ENCODE measurements at regions not wholly inside any gene's neighbourhood (a gene's known extent, or its start where the extent isn't known, plus 50 kb on each side); places are given as distances from the start of the nearest gene placed in this dataset.

DNA sequence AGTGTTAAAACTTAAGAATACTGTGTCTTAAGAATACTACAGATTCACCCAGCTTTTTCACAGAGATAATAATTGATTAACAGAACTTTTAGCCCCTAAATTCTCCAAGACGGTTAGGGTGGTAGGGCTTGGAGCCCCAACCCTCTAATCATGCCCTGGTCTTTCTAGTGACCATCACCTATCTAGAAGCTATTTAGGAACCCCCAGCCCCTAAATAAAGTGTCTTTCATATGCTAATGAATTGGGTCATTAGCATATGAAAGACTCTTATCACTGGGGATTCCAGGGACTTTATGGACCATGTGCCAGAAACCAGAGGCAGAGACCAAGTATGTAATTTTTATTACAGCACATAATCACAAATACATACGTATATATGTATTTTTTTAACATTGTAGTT, 999.7 kb upstream of the RAG2 start:
- DNase-seq (ENCODE audit: low read depth in 1 of 2, low spot score in 1 of 2) (no peak), FAIRE-seq (no peak), ATAC-seq (no peak)
- Histone ChIP-seq H3K9me3 (no peaks in the 10 kb centered on the region), H3K27ac (no peak overlapping the region), H3K4me3 (no peak overlapping the region), H3K4me1 (no peaks in the 10 kb centered on the region), H3K4me2 (no peak overlapping the region)
- ChIA-PET POLR2A (no interaction called here), CTCF (no interaction called here)
- WGBS (ENCODE audit: missing lambda C conversion rate): 11% methylated on average over 2 of the region's 2 CpGs
- no peak for TF ChIP-seq ZC3H11A (IDR thresholded peaks at IDR 0.05)
- no peak for TF ChIP-seq HDAC2 (IDR thresholded peaks at IDR 0.05)
- no peak for TF ChIP-seq RARB (CRISPR knock-in tag; IDR thresholded peaks at IDR 0.05)
- TF ChIP-seq TFCP2L1 (CRISPR knock-in tag; IDR thresholded peaks at IDR 0.05): no peak
- TF ChIP-seq EHF (CRISPR knock-in tag; IDR thresholded peaks at IDR 0.05): no peak
- TF ChIP-seq RCOR1 (IDR thresholded peaks at IDR 0.05; ENCODE audit: low read depth, low read length): no peak
- no peak for TF ChIP-seq MYC (IDR thresholded peaks at IDR 0.05; ENCODE audit: borderline replicate concordance, low read length)
- TF ChIP-seq ZFP36 (IDR thresholded peaks at IDR 0.05; ENCODE audit: borderline replicate concordance, partially characterized antibody): no peak
- TF ChIP-seq USF2 (IDR thresholded peaks at IDR 0.05): no peak
- TF ChIP-seq NPAS2 (CRISPR knock-in tag; IDR thresholded peaks at IDR 0.05; ENCODE audit: borderline replicate concordance): no peak

DNA sequence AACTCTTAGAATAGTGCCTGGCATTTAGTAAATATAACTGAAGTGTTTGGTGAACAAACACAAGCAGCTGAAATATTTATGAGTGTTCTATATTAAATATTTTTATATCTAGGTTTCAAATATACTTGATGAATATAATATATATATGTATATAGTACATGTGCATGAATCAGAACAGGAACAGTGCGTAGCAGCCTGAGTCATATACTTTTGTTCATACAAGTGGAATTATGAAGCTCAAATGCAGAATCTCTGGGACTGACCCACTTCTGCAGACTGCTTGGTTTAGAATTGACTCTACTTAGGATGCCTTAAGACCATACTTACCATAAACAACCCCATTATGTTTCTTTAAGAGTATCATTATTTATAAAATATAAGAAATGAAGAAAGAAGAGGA, 997.8 kb upstream of the RAG2 start:
- FAIRE-seq (no peak), ATAC-seq (no peak), DNase-seq (ENCODE audit: low read depth in 1 of 2, low spot score in 1 of 2) (no peak)
- no peaks in the 10 kb centered on the region for H3K4me1 ChIP-seq
- no peak for TF ChIP-seq CEBPB (IDR thresholded peaks at IDR 0.05)
- 3% methylated on average over 1 of the region's 1 CpG for WGBS (ENCODE audit: missing lambda C conversion rate)
- no peaks in the 10 kb centered on the region for H3K9me3 ChIP-seq
- no peak overlapping the region for H3K27ac ChIP-seq
- no peak overlapping the region for H3K4me3 ChIP-seq
- ChIA-PET CTCF (no interaction called here), POLR2A (no interaction called here)
- no peak overlapping the region for H3K4me2 ChIP-seq

DNA sequence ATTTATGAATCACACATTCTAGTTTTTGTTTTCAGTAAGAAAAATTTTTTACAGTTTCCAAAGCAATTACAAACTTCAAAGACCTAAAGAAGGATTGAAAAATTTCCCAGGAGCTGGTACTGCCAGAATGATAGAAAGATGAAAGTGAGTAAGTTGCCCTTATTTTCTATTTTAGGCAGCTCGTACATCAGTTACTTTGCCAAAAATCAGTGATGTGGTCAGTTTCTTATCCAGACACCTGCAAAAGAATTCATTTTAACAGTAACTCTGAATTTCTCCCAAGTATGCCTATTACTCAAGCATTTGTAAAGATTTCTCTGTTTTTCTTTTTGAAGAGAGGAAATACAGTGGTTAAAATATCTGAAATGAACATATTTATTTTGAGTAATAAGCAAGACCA, 976.3 kb upstream of the RAG2 start:
- ChIA-PET CTCF (no interaction called here), POLR2A (no interaction called here)
- no peak overlapping the region for H3K27ac ChIP-seq
- DNase-seq (ENCODE audit: low read depth in 1 of 2, low spot score in 1 of 2) (no peak), FAIRE-seq (no peak), ATAC-seq (no peak)
- H3K9me3 ChIP-seq: no peaks in the 10 kb centered on the region
- no peak overlapping the region for H3K4me2 ChIP-seq
- TF ChIP-seq HOXB13 (CRISPR knock-in tag; IDR thresholded peaks at IDR 0.05; ENCODE audit: low read depth) (no peak), REST (IDR thresholded peaks at IDR 0.05) (no peak)
- 2% methylated on average over 1 of the region's 1 CpG for WGBS (ENCODE audit: missing lambda C conversion rate)
- no peaks in the 10 kb centered on the region for H3K4me1 ChIP-seq
- H3K4me3 ChIP-seq: no peak overlapping the region

- CTCF ChIA-PET: no interaction called here
- TF ChIP-seq FOSB (CRISPR knock-in tag; IDR thresholded peaks at IDR 0.05) (no peak), MAFK (IDR thresholded peaks at IDR 0.05; ENCODE audit: partially characterized antibody) (no peak), CEBPB (IDR thresholded peaks at IDR 0.05) (no peak), ZC3H11A (IDR thresholded peaks at IDR 0.05) (no peak), HEYL (CRISPR knock-in tag; IDR thresholded peaks at IDR 0.05) (no peak), KDM5A (IDR thresholded peaks at IDR 0.05) (no peak), EHMT2 (IDR thresholded peaks at IDR 0.05; ENCODE audit: low read depth) (no peak), FOXS1 (CRISPR knock-in tag; IDR thresholded peaks at IDR 0.05) (no peak), KDM1A (IDR thresholded peaks at IDR 0.05; ENCODE audit: low read depth) (no peak), JUN (IDR thresholded peaks at IDR 0.05) (no peak), HOXB13 (CRISPR knock-in tag; IDR thresholded peaks at IDR 0.05; ENCODE audit: low read depth) (no peak), EHF (CRISPR knock-in tag; IDR thresholded peaks at IDR 0.05) (no peak), BHLHE40 (IDR thresholded peaks at IDR 0.05; ENCODE audit: low read depth, low read length) (no peak), HOXB5 (CRISPR knock-in tag; IDR thresholded peaks at IDR 0.05) (no peak), CBX2 (IDR thresholded peaks at IDR 0.05; ENCODE audit: borderline replicate concordance, low read depth) (no peak)
- TF ChIP-seq, protein P1, sequence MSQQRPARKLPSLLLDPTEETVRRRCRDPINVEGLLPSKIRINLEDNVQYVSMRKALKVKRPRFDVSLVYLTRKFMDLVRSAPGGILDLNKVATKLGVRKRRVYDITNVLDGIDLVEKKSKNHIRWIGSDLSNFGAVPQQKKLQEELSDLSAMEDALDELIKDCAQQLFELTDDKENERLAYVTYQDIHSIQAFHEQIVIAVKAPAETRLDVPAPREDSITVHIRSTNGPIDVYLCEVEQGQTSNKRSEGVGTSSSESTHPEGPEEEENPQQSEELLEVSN (IDR thresholded peaks at IDR 0.05; ENCODE audit: borderline replicate concordance, low read depth): no peak
- TF ChIP-seq, protein P2, sequence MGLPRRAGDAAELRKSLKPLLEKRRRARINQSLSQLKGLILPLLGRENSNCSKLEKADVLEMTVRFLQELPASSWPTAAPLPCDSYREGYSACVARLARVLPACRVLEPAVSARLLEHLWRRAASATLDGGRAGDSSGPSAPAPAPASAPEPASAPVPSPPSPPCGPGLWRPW (IDR thresholded peaks at IDR 0.05): no peak
Observed at GRCh38 chr11:37572491-37573171, 974.6 kb upstream of the RAG2 start.

More at GRCh38 chr11:37572491-37573171, 974.6 kb upstream of the RAG2 start:
- no peaks in the 10 kb centered on the region for H3K4me1 ChIP-seq
- ATAC-seq (no peak), FAIRE-seq (no peak), DNase-seq (ENCODE audit: low read depth in 1 of 2, low spot score in 1 of 2) (no peak)
- H3K9me3 ChIP-seq: no peaks in the 10 kb centered on the region
- WGBS (ENCODE audit: missing lambda C conversion rate): 0% methylated on average over 1 of the region's 1 CpG
- POLR2A ChIA-PET: no interaction called here
- no peak overlapping the region for H3K4me2 ChIP-seq
- no peak overlapping the region for H3K27ac ChIP-seq
- no peak overlapping the region for H3K4me3 ChIP-seq
